Colonic mucosa (tissue), 4 donors: ENCODE measurements at regions not wholly inside any gene's neighbourhood (a gene's known extent, or its start where the extent isn't known, plus 50 kb on each side); places are given as distances from the start of the nearest gene placed in this dataset.

Experiments
- DNase-seq: peaks from one replicate; pipeline ENCODE4 v3.0.0-alpha.2; 2020
- H3K27ac ChIP-seq: fragments of 200-600 bp; one replicate; pipeline ENCODE4 v1.8.0; 2021
- H3K27me3 ChIP-seq: fragments of 200-600 bp; one replicate; pipeline ENCODE4 v1.8.0; 2021
- H3K36me3 ChIP-seq: fragments of 200-600 bp; one replicate; pipeline ENCODE4 v1.8.0; 2021
- H3K4me1 ChIP-seq: fragments of 200-600 bp; one replicate; pipeline ENCODE4 v1.8.0; 2021; ENCODE audit warnings: mild to moderate bottlenecking
- H3K4me3 ChIP-seq: fragments of 200-600 bp; one replicate; pipeline ENCODE4 v1.8.0; 2021
- H3K9ac ChIP-seq, 2 donors: one replicate each; pipeline ENCODE4 v1.7.0; 2013; ENCODE audit warnings: control low read depth in 2 of 2, low read depth in 2 of 2, low read length in 2 of 2
- H3K9me3 ChIP-seq: fragments of 200-600 bp; one replicate; pipeline ENCODE4 v1.8.0; 2021
- intact Hi-C: fragments of 100-400 bp; cut with DNase I; formaldehyde crosslinking; loops from one replicate; pipeline ENCODE4 v1.14.1; 2022
- TF ChIP-seq, protein P1 (sequence below): fragments of 200-600 bp; IDR thresholded peaks from one replicate; pipeline ENCODE4 v1.8.0; 2022; ENCODE audit warnings: antibody characterized with exemption, mild to moderate bottlenecking
- donor health status: healthy.
- donor health status: DM: no; HTN: no; CAD: no.
- donor health status: DM: no; HTN: no; CAD: no.

DNA sequence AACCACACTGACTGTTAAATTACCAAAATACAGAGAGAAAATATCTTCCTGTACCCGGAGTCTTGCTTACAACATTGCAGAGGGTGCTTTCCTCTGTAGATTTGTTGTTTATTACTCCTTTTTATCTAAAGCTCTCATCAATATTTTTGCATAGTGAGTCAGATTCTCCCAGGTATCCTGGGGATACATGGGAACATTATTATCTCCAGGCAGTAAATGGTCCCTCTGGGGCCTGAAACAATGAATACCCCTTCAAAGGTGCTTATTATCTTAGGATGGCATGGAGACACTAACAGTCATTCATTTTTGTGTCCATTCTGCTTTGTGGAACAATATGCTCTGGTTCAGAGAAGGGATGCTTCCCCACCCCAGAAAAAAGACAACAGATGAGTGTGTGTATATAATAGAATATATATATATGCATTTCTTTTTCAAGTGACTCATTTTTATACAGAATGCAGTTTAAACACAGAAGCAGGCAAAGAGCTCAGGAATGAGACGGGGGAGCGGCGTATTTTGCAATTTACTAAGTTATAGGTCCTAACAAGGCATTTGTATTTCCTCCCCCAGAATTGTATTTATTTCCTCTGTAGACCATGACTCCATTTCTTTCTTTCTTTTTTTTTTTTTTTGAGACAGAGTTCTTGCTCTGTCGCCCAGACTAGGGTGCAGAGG, 424.8 kb upstream of the ZEB2 start:
- H3K27ac ChIP-seq, result no peak overlapping the region
- no peak overlapping the region for H3K4me3 ChIP-seq
- intact Hi-C loops, result no loop called here
- no peaks in the 10 kb centered on the region for H3K27me3 ChIP-seq
- H3K9ac ChIP-seq, result no peak overlapping the region
- DNase-seq, result no peak
- H3K9me3 ChIP-seq, result no peaks in the 10 kb centered on the region
- TF ChIP-seq, protein P1, sequence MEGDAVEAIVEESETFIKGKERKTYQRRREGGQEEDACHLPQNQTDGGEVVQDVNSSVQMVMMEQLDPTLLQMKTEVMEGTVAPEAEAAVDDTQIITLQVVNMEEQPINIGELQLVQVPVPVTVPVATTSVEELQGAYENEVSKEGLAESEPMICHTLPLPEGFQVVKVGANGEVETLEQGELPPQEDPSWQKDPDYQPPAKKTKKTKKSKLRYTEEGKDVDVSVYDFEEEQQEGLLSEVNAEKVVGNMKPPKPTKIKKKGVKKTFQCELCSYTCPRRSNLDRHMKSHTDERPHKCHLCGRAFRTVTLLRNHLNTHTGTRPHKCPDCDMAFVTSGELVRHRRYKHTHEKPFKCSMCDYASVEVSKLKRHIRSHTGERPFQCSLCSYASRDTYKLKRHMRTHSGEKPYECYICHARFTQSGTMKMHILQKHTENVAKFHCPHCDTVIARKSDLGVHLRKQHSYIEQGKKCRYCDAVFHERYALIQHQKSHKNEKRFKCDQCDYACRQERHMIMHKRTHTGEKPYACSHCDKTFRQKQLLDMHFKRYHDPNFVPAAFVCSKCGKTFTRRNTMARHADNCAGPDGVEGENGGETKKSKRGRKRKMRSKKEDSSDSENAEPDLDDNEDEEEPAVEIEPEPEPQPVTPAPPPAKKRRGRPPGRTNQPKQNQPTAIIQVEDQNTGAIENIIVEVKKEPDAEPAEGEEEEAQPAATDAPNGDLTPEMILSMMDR, result no peak
- no peaks in the 10 kb centered on the region for H3K4me1 ChIP-seq
- no peaks in the 10 kb centered on the region for H3K36me3 ChIP-seq

DNA sequence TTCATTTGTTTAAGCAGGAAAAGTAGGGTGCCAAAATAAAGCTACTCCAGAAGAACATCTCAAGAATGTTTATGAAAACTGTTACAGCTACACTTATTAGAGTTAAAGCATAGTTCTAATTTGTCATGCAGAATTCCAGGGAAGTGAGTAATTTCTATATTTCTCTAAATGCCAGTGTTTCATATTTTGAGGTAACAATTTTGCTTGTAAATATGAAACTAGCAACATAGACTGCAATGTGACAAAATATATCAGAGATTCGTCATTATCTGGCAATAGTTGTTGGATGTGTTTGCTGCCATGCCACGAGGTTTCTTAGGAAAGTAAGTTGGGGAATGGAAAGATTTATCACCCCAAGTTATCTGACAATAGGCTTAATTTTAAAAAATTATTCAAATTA, 424.1 kb upstream of the ZEB2 start:
- intact Hi-C loops, result no loop called here

DNA sequence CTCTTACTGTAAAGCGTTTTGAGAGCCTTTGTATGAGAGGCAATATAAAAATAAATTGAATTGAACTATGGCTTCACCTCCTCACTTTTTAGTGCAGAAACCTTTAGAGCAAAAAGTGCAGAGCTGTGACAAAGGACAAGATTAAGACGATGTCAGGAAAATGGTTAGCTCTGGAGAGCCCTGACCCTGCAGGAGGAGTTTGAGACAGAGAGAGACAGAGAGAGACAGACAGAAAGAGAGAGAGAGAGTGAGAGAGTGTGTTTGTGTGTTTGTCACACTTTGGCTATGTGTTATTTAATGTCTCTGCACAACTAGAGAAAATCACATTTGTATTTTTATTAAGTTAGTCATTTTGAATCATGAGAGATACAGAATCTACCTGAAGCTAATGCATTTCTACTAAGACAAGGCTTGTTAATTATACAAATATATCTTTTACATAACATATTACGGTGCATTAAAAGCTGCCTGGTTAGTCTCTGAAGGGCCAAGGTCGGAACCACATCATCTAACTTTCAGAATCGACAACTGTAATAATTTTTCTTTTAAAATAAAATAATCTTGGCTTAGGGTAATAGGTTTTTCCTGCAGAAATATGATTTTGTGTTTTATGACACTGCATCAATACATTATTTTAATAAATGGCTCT, 423.5 kb upstream of the ZEB2 start:
- no peak for DNase-seq
- Histone ChIP-seq H3K4me3 (no peak overlapping the region), H3K27ac (peak overlapping the region; percentile 14), H3K36me3 (no peaks in the 10 kb centered on the region), H3K27me3 (no peaks in the 10 kb centered on the region), H3K9me3 (no peaks in the 10 kb centered on the region), H3K4me1 (no peaks in the 10 kb centered on the region), H3K9ac (no peak overlapping the region)
- TF ChIP-seq, protein P1, result no peak
- intact Hi-C loops, result no loop called here

More for the DNA sequence above, 424.1 kb upstream of the ZEB2 start:
- H3K9ac ChIP-seq, result no peak overlapping the region
- H3K4me1 ChIP-seq, result no peaks in the 10 kb centered on the region
- H3K27me3 ChIP-seq, result no peaks in the 10 kb centered on the region
- no peaks in the 10 kb centered on the region for H3K36me3 ChIP-seq
- DNase-seq, result no peak
- H3K4me3 ChIP-seq, result no peak overlapping the region
- H3K9me3 ChIP-seq, result no peaks in the 10 kb centered on the region
- TF ChIP-seq, protein P1, result no peak
- no peak overlapping the region for H3K27ac ChIP-seq

DNA sequence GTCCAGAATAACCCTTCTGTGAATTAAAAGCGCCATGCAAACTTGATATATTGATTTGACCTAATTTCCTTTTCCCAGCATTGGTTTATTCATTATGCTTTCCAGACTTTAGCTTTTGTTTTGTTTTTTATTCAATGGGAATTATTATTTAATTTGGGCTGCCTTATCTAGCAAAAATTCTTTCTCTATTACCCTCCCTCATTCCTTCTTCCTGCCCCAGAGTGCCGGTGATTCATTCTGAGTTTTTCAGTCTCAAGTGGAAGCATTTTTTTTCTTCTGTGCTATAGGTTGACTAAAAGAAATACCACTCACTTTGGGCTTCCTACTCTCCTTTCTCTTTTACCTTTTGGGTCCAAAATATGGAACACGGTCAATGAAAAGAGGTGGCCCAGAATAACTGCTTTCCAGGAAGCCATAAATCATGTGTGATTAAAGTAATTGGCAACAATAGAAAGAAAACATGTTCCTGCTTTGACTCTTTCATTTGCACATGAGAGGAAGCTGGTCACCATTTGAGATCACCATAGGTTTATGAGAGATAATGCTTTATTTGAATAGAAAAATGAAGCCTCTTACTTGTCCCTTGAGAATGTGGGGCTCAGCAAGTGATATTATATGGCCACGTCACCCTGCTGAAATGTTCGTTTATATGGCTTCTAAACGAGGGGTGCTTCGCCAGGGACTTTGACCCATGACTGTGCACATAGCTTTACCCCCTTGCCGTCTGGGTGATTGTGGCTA, 422.8 kb upstream of the ZEB2 start:
- no peak for DNase-seq
- H3K4me3 ChIP-seq, result no peak overlapping the region
- no peaks in the 10 kb centered on the region for H3K9me3 ChIP-seq
- TF ChIP-seq, protein P1, result no peak
- H3K27ac ChIP-seq, result peak overlapping the region; percentile 14
- H3K4me1 ChIP-seq, result no peaks in the 10 kb centered on the region
- H3K36me3 ChIP-seq, result no peaks in the 10 kb centered on the region
- no peaks in the 10 kb centered on the region for H3K27me3 ChIP-seq
- intact Hi-C loops, result no loop called here
- H3K9ac ChIP-seq, result no peak overlapping the region

DNA sequence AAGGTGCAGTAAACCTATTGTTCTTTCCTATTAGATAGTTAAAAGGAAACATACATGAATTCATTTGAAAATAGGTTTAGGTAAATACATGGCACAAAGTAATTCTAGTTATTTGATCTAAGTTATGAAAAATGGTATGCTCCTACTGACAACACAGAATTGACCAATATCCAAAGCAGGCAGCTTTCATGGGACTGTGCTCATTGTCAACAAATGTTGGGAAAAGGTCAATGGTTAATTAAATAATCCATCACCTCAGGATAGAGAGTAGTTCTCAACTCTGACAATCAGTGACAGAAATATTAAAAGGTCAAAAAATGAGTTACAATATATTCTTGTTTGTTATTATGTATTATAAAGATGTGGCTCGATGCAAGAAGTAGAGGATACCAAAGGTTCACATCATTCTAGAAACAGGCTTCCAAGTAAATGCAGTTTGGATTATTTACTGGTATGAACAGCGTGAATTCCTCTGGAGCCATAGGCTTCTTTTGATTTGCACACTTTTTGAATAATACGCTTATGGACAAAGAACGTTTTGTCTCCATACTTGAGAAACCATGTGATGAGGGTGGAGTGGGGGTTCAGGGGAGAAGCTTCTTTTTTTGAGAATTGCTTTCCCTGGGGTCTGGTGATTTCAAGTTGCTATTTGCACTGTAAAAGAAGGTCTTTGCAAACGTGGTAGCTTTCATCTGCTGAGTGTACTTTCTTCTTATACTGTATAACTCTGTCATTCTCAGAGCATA, 422.0 kb upstream of the ZEB2 start:
- Histone ChIP-seq H3K4me3 (no peak overlapping the region), H3K36me3 (no peaks in the 10 kb centered on the region), H3K9ac (no peak overlapping the region), H3K4me1 (no peaks in the 10 kb centered on the region), H3K9me3 (no peaks in the 10 kb centered on the region), H3K27me3 (no peaks in the 10 kb centered on the region), H3K27ac (no peak overlapping the region)
- TF ChIP-seq, protein P1, result no peak
- intact Hi-C loops, result no loop called here
- no peak for DNase-seq
